Ishikawa (cell line): ENCODE measurements at regions not wholly inside any gene's neighbourhood (a gene's known extent, or its start where the extent isn't known, plus 50 kb on each side); places are given as distances from the start of the nearest gene placed in this dataset.

Source experiments
- CEBPB ChIP-seq: IDR thresholded peaks from 2 replicates; pipeline ENCODE4 v1.6.1; 2012
- CREB1 ChIP-seq: IDR thresholded peaks from 2 replicates; pipeline ENCODE4 v1.6.1; 2012; ENCODE audit warnings: low read depth
- EGR1 ChIP-seq: IDR thresholded peaks from 2 replicates; pipeline ENCODE4 v1.6.1; 2012
- EP300 ChIP-seq: IDR thresholded peaks from 2 replicates; pipeline ENCODE4 v1.6.1; 2012; ENCODE audit warnings: borderline replicate concordance
- FOXM1 ChIP-seq: IDR thresholded peaks from 2 replicates; pipeline ENCODE4 v1.6.1; 2012; ENCODE audit warnings: low read depth, borderline replicate concordance
- NFIC ChIP-seq: IDR thresholded peaks from 2 replicates; pipeline ENCODE4 v1.6.1; 2012
- RAD21 ChIP-seq: IDR thresholded peaks from 2 replicates; pipeline ENCODE4 v1.6.1; 2012; ENCODE audit warnings: low read depth
- TAF1 ChIP-seq: IDR thresholded peaks from 2 replicates; pipeline ENCODE4 v1.6.1; 2012; ENCODE audit warnings: low read depth, mild to moderate bottlenecking
- TCF12 ChIP-seq: IDR thresholded peaks from 2 replicates; pipeline ENCODE4 v1.6.1; 2012; ENCODE audit warnings: low read depth
- TEAD4 ChIP-seq: IDR thresholded peaks from 2 replicates; pipeline ENCODE4 v1.6.1; 2012
- YY1 ChIP-seq: IDR thresholded peaks from 2 replicates; pipeline ENCODE4 v1.6.1; 2012; ENCODE audit warnings: low read depth
- ZBTB7A ChIP-seq: IDR thresholded peaks from 2 replicates; pipeline ENCODE4 v1.6.1; 2012; ENCODE audit warnings: low read depth
- TF ChIP-seq, protein P1 (sequence below): IDR thresholded peaks from 2 replicates; pipeline ENCODE4 v1.6.1; 2012
- TF ChIP-seq, protein P2 (sequence below): IDR thresholded peaks from 2 replicates; pipeline ENCODE4 v1.6.1; 2012
- TF ChIP-seq, protein P3 (sequence below): IDR thresholded peaks from 2 replicates; pipeline ENCODE4 v1.6.1; 2012; ENCODE audit warnings: low read depth, mild to moderate bottlenecking

DNA sequence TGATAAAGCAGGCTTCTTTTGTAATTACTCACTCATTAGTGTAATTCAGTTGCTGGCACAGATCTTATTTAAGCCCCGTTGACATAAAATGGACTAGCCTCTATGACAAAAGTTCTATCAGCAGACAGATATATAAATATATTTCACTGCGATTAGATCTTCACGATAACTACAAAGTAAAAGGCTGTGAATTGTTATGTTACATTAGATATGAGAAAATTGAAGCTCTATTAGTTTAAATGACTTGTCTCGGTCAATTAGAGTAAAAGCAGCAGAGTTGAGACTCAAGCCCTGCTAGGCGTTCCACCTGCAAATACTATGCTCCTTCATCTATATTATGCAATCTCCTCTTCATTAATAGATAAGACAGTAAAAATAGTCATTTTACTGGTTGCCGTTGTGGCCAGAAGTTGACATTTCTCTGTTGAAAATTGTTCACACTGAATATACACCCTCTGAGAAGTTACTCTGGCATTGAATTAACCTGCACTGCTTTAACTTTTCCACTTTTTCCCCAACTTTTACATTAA lies 136.7 kb downstream of the DKK1 start:
- TF ChIP-seq, protein P1, sequence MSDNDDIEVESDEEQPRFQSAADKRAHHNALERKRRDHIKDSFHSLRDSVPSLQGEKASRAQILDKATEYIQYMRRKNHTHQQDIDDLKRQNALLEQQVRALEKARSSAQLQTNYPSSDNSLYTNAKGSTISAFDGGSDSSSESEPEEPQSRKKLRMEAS: no peak
- TF ChIP-seq CREB1: no peak
- TF ChIP-seq EP300: no peak
- TF ChIP-seq YY1: no peak

DNA sequence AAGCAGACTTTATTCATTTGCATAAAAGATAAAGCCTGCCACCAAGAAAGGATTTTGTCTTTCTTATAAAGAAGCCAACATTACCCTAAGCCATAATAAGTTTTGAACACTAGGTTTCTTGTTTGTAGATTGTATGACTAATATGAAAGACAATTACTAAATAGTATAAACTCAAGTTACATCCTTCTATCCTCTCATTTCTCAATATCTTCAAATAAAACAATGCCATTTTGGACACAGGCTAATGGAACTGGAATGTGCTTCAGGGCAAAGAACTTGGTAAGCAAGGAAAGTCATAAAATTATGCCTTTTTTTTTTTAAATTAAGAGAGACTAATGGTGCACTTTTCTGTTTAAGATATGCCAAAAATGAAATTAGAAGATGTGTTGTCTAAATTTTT lies 137.7 kb downstream of the DKK1 start:
- TF ChIP-seq CREB1 (no peak), TEAD4 (no peak), CEBPB (no peak), FOXM1 (no peak), YY1 (no peak), EP300 (no peak), TCF12 (no peak), RAD21 (no peak), ZBTB7A (no peak), TAF1 (no peak), NFIC (no peak), EGR1 (no peak)
- TF ChIP-seq, protein P2, sequence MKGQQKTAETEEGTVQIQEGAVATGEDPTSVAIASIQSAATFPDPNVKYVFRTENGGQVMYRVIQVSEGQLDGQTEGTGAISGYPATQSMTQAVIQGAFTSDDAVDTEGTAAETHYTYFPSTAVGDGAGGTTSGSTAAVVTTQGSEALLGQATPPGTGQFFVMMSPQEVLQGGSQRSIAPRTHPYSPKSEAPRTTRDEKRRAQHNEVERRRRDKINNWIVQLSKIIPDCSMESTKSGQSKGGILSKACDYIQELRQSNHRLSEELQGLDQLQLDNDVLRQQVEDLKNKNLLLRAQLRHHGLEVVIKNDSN: no peak
- TF ChIP-seq, protein P3, sequence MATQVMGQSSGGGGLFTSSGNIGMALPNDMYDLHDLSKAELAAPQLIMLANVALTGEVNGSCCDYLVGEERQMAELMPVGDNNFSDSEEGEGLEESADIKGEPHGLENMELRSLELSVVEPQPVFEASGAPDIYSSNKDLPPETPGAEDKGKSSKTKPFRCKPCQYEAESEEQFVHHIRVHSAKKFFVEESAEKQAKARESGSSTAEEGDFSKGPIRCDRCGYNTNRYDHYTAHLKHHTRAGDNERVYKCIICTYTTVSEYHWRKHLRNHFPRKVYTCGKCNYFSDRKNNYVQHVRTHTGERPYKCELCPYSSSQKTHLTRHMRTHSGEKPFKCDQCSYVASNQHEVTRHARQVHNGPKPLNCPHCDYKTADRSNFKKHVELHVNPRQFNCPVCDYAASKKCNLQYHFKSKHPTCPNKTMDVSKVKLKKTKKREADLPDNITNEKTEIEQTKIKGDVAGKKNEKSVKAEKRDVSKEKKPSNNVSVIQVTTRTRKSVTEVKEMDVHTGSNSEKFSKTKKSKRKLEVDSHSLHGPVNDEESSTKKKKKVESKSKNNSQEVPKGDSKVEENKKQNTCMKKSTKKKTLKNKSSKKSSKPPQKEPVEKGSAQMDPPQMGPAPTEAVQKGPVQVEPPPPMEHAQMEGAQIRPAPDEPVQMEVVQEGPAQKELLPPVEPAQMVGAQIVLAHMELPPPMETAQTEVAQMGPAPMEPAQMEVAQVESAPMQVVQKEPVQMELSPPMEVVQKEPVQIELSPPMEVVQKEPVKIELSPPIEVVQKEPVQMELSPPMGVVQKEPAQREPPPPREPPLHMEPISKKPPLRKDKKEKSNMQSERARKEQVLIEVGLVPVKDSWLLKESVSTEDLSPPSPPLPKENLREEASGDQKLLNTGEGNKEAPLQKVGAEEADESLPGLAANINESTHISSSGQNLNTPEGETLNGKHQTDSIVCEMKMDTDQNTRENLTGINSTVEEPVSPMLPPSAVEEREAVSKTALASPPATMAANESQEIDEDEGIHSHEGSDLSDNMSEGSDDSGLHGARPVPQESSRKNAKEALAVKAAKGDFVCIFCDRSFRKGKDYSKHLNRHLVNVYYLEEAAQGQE: no peak
- TF ChIP-seq, protein P1: no peak

DNA sequence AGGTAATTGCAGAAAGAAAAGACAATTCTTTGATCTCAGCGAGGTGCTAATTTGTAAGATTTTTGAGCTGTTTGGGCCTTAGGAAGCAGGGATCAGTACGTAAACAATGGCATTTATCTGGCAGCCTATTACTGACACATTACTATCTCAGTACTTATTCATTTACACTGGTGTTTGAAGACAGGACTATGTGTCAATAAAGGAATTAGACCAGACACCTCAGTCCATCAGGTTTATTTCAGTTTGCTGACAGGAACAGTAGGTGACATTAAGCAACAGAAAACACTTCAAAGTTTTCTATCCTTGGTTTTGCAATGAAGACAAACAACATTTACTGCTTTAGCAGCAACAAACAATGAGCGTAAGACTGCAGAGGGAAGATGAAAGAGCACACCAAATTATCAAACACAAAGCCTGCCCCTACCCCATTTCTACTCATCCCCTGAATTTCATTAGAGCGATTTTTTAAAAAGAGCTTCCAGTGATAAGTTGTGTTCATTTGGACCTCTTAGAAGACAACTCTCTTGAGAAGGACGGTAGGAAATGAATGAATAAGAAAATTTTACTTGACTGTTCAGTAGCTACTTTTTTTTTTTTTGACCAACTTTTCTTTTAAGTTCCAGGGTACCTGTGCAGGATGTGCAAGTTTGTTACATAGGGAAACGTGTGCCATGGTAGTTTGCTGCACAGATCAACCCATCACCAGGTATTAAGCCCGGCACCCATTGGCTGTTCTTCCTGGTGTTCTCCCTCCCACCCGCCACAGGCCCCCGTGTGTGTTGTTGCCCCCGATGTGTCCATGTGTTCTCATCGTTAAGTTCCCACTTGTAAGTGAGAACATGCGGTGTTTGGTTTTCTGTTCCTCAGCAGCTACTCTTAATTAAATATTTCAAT lies 138.8 kb downstream of the DKK1 start:
- TF ChIP-seq NFIC (no peak), FOXM1 (no peak), TEAD4 (no peak), ZBTB7A (no peak), YY1 (no peak), CEBPB (no peak), CREB1 (no peak), TCF12 (no peak), RAD21 (no peak), EGR1 (no peak), TAF1 (no peak), EP300 (no peak)
- TF ChIP-seq, protein P3: no peak
- TF ChIP-seq, protein P1: no peak
- TF ChIP-seq, protein P2: no peak

DNA sequence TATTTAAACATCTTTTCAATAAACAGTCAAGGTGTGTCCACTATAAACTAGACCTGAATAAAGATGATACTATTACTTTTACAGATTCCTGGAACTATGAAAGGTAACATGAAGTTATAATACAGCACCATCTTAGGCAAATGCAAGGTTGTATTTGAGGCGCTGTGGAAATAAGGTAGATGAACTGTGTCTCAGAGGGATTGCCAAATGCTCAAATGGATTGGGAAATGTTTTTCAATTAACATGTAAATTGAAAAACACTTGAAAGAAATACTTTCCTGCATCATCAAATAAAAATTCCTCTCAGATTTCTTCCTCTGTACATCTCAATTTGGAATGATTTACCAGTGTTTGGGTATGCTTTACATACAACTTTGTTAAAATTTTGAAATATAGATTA lies 139.4 kb downstream of the DKK1 start:
- TF ChIP-seq YY1: no peak
- TF ChIP-seq, protein P3: no peak
- no peak for TF ChIP-seq CREB1
- no peak for TF ChIP-seq TCF12
- TF ChIP-seq TAF1: no peak
- no peak for TF ChIP-seq EGR1
- no peak for TF ChIP-seq CEBPB
- TF ChIP-seq FOXM1: no peak
- no peak for TF ChIP-seq TEAD4
- no peak for TF ChIP-seq NFIC
- no peak for TF ChIP-seq ZBTB7A
- TF ChIP-seq, protein P1: no peak
- TF ChIP-seq, protein P2: no peak
